HPDE6-E6E7 (cell line): ENCODE measurements at regions not wholly inside any gene's neighbourhood (a gene's known extent, or its start where the extent isn't known, plus 50 kb on each side); places are given as distances from the start of the nearest gene placed in this dataset.

Experiments used
- DNase-seq: peaks from one replicate; pipeline ENCODE4 v3.0.0; 2011; ENCODE audit warnings: missing footprints; ENCODE audit errors: extremely low spot score

- no peak for DNase-seq
Observed at GRCh38 chr21:35344582-35344981, 295.5 kb upstream of the RUNX1 start.

- no peak for DNase-seq
Observed at GRCh38 chr21:35343046-35343819, 294.1 kb upstream of the RUNX1 start.

- no peak for DNase-seq
Observed at GRCh38 chr21:35342440-35342839, 293.3 kb upstream of the RUNX1 start.

GRCh38 chr21:35340273-35340672 is 291.2 kb upstream of the RUNX1 start:
- DNase-seq, result no peak

- DNase-seq, result no peak
Observed at GRCh38 chr21:35338881-35339632, 290.0 kb upstream of the RUNX1 start.

- DNase-seq, result no peak
Observed at GRCh38 chr21:35338281-35338680, 289.2 kb upstream of the RUNX1 start.

GRCh38 chr21:35337573-35337972 is 288.5 kb upstream of the RUNX1 start:
- no peak for DNase-seq

- no peak for DNase-seq
Observed at GRCh38 chr21:35336534-35336933, 287.4 kb upstream of the RUNX1 start.

- no peak for DNase-seq
Observed at GRCh38 chr21:35335951-35336446, 286.9 kb upstream of the RUNX1 start.

GRCh38 chr21:35333831-35334618 is 284.9 kb upstream of the RUNX1 start:
- DNase-seq, result no peak

GRCh38 chr21:35332841-35333426 is 283.8 kb upstream of the RUNX1 start:
- DNase-seq, result no peak

- DNase-seq, result no peak
Observed at GRCh38 chr21:35329940-35330660, 281.0 kb upstream of the RUNX1 start.

- no peak for DNase-seq
Observed at GRCh38 chr21:35328856-35329455, 279.9 kb upstream of the RUNX1 start.

GRCh38 chr21:35326677-35327076 is 277.6 kb upstream of the RUNX1 start:
- DNase-seq, result no peak

GRCh38 chr21:35325953-35326352 is 276.9 kb upstream of the RUNX1 start:
- DNase-seq, result no peak

GRCh38 chr21:35324372-35325220 is 275.5 kb upstream of the RUNX1 start:
- DNase-seq, result no peak

- no peak for DNase-seq
Observed at GRCh38 chr21:35323947-35324346, 274.8 kb upstream of the RUNX1 start.

- DNase-seq, result no peak
Observed at GRCh38 chr21:35321322-35322200, 272.5 kb upstream of the RUNX1 start.
